C4-2B (cell line): ENCODE measurements at regions not wholly inside any gene's neighbourhood (a gene's known extent, or its start where the extent isn't known, plus 50 kb on each side); places are given as distances from the start of the nearest gene placed in this dataset.

Source experiments
- ZFX ChIP-seq: fragments of 450-650 bp; IDR thresholded peaks from 2 replicates; pipeline ENCODE4 v1.6.1; 2017
- TF ChIP-seq, protein P1 (sequence below): fragments of 450-650 bp; conservative IDR thresholded peaks from 2 replicates; pipeline ENCODE4 v1.5.1; 2017; ENCODE audit warnings: mild to moderate bottlenecking

GRCh38 chr6:71396410-71396801 lies 107.8 kb downstream of the OGFRL1 start:
- TF ChIP-seq, protein P1, sequence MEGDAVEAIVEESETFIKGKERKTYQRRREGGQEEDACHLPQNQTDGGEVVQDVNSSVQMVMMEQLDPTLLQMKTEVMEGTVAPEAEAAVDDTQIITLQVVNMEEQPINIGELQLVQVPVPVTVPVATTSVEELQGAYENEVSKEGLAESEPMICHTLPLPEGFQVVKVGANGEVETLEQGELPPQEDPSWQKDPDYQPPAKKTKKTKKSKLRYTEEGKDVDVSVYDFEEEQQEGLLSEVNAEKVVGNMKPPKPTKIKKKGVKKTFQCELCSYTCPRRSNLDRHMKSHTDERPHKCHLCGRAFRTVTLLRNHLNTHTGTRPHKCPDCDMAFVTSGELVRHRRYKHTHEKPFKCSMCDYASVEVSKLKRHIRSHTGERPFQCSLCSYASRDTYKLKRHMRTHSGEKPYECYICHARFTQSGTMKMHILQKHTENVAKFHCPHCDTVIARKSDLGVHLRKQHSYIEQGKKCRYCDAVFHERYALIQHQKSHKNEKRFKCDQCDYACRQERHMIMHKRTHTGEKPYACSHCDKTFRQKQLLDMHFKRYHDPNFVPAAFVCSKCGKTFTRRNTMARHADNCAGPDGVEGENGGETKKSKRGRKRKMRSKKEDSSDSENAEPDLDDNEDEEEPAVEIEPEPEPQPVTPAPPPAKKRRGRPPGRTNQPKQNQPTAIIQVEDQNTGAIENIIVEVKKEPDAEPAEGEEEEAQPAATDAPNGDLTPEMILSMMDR = no peak
- TF ChIP-seq ZFX = no peak
